Renal cortical epithelial cell (primary cell): ENCODE measurements at regions not wholly inside any gene's neighbourhood (a gene's known extent, or its start where the extent isn't known, plus 50 kb on each side); places are given as distances from the start of the nearest gene placed in this dataset.
"Not testable (repeated sequence)": the region's sequence is repeated elsewhere in the genome, so short reads cannot be mapped to it uniquely, and the experiment has no call there.

Source experiments
- DNase-seq: peaks from one replicate; pipeline ENCODE4 v3.0.0-alpha.2; 2011; ENCODE audit warnings: low read depth

DNA sequence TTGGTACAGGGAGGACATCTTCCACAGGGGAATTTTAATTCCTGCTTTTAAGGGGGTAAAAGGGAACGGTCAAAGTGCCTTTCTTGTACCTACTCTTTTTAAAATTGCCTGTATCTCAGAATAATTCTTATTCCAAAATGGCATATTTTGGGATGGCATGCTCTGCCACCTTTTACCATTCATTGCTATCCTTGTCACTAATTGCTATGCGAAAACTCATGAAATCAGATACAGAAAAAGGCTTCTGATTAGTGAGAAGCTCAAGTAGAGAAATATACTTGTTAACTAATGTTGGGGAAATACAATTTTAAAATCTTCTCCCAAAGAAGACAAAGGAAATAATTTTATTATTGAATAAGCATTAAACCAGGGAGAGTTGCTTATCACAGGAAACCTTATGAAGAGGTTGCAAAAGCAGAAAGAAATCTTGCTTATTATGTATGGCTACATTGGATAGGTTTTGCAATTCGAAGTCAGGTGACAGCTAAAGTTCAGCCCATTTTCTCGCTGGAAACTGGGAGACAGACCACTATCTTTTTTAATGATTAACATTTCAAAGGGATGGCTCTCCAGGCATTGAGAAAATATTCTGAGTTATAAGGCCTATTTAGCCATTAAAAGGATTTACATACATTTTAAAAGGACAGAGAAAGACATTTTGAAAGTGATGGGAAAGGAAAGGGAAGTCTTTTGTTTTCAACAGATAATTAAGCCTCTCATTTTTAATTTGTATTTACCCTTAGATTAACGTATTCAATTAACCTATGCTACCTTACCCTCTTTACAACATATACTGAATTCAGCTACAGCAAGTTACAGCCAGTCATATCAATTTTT lies 110.3 kb upstream of the PRSS16 start:
- peak; percentile 18 for DNase-seq

GRCh38 chr6:27138406-27138805 lies 109.1 kb upstream of the PRSS16 start:
- no peak for DNase-seq

GRCh38 chr6:27138837-27139755 lies 108.4 kb upstream of the PRSS16 start:
- peak; percentile 48 for DNase-seq

DNA sequence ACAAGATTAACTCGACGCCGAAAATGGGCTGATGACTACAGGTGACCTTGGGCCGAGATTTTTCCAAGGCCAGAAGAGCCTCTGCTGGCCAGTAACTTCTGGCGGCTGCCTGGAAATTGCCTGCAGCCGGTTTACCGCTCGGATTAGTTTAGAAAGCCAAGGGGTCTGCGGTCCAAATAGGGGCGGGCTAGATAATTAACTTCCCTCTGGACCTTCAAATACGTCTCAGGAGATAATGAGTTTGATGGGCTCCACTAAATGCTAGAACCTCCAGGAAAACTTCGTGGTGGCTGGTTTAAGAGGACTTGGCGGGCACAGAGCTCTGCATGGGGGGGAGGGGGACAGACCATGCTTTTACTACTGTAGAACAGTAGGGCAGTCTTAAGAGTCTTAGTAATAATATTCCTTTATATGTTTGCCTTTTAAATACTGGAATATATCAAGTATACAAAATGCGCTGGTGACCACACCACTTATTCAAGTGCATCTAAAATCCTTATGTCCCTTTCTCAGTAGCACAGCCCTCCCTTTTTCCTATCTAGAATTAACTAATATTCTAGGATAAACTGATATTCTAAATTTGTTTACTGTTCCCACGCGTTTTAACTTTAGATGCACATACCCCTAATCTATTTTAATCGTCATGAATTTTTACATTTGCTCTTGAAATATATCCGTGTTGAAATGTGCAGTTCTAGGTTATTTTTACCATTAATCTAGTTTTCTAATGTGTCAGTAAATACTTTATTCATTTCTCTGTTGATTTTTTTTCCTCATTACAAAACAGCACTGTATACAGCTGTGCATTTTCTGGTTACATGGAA lies 107.5 kb upstream of the PRSS16 start:
- peak; percentile 9 for DNase-seq

- no peak for DNase-seq
Observed at GRCh38 chr6:27140999-27141528, 106.4 kb upstream of the PRSS16 start.

DNA sequence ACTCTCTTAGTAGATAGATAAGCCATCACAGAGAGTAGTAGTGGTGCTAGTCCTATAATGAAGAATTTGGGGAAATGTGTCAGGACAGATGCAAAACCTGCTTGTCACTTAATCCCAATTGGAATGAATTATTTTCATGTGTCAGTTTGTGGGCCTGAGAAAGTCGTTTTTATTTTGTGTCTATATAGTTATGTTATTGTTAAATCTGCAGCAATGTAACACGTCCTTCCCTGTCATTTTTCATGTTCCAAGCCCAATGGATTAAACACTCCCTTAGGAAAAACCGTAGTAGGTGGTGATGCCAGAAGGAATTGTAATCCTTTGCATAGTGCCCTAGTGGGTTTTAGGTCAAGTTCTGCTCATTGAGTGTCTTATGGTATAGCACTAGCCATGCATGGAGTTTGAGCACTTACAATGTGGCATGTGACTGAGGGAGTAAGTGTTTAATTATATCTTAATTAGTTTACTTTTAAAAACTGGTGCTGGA lies 105.9 kb upstream of the PRSS16 start:
- no peak for DNase-seq

DNA sequence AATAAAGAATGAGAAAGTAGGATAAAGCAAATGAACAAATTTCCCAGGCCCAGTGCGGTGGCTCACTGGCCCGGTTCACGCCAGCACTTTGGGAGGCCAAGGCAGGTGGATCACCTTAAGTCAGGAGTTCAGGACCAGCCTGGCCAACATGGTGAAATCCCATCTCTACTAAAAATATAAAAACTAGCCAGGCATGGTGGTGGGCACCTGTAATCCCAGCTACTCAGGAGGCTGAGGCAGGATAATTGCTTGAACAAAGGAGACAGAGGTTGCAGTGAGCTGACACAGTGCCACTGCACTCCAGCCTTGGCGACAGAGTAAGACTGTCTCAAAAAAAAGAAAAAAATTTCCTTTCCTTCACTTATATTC lies 104.5 kb upstream of the PRSS16 start:
- not testable (repeated sequence) for DNase-seq

- no peak for DNase-seq
Observed at GRCh38 chr6:27143474-27144026, 104.0 kb upstream of the PRSS16 start.

DNA sequence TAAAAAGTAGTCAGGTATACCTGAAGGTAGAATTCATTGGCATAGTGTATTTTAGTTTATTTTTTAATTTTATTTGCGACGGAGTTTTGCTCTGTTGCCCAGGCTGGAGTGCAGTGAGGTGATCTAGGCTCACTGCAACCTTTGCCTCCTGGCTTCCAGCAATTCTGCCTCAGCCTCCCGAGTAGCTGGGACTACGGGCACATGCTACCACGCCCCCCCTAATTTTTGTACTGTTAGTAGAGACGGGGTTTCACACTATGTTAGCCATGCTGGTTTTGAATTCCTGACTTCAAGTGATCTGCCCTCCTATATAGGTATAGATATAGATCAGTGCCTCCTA lies 102.8 kb upstream of the PRSS16 start:
- DNase-seq: no peak

DNA sequence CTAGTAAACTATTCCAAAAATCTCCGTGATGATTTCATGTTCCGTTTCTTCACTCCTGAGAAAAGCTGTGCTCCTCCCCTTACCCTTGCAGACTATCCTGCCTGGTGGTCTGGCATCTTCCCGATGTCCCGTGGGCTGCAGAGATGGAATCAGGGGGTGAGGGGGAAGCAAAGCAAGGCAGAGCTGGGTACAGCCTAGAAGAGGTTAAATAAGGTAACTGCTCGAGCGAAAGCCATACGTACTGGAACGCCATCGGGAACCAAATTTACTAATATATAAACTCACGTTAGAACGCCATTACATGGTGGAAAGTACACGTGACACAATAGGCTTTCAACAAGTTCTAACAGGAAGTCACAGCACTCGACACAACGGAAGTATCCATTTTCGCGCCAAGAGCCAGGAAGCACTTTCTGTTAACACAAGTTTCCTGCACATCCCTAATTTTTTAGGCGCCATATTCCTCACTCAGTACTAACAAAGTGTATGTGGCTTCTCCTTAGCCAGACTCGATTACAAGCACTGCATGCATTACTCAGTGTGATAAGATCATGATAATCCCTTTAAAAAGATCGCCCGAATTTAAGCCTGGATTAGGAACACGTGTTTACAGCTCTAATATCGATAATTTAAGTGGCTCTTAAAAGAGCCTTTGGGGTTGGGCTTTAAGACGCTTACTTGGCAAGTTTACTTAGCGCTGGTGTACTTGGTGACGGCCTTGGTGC lies 101.6 kb upstream of the PRSS16 start:
- DNase-seq: peak; percentile 90

DNA sequence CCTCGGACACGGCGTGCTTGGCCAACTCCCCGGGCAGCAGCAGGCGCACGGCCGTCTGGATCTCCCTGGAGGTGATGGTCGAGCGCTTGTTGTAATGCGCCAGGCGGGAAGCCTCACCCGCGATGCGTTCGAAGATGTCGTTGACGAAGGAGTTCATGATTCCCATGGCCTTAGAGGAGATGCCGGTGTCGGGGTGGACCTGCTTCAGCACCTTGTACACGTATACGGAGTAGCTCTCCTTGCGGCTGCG lies 101.1 kb upstream of the PRSS16 start:
- DNase-seq: not testable (repeated sequence)

GRCh38 chr6:27146706-27147505 lies 100.6 kb upstream of the PRSS16 start:
- DNase-seq: peak; percentile 100

DNA sequence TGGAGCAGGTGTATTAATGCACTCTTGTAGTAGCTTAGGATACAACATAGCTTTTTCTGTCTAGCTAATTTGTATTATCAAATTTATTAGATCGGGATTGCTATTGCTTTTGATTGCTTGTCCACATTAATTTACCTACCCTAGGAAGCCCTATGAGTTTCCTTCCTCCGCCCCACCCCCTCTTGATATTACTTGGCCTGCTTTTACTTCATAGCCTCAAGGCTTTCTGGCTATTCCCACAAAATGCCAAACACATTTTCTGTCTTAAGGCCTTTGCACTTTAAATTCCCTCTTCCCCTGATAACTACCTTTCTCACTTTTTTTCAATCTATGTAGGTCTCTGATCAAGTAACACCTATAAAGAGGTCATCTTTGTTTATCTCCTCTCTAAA lies 99.1 kb upstream of the PRSS16 start:
- DNase-seq: no peak

- no peak for DNase-seq
Observed at GRCh38 chr6:27149150-27149549, 98.4 kb upstream of the PRSS16 start.

DNA sequence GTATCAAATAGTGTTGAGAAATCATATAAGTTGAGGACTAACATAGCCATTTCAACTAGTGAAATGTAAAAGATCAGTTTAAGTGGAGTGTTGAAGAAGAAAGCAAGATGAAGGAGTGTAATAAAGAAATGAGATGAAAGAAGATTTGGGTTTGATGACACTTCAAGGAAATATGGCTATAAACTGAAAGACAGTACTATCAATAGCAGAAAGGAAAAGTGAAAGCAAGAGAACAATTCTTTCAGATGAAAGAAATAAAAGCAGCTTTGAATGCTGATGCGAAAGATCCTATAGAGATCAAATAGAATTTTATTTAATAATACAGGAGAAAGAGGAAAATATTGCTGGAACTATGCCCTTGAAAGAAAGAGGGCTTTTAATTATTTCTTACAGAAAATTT lies 92.8 kb upstream of the PRSS16 start:
- DNase-seq: no peak

GRCh38 chr6:27156874-27157458 lies 90.5 kb upstream of the PRSS16 start:
- no peak for DNase-seq

GRCh38 chr6:27157459-27158315 lies 89.8 kb upstream of the PRSS16 start:
- peak; percentile 27 for DNase-seq

DNA sequence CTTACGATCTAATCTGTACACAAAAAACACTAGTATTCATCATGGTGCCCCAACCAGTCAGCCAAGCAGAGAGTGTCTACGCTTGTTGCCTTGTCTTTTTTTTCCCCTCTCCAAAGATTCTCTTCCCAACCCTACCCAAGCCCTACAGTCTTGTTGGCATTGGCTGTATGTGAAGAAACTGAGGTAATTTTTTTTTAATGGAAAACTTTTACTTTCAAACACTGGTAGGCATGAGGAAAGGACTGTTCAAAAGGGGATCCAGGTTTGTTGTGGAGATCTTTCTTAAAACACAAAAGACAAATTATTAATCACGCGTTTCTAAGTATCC lies 89.2 kb upstream of the PRSS16 start:
- DNase-seq: no peak

GRCh38 chr6:27159725-27160124 lies 87.8 kb upstream of the PRSS16 start:
- DNase-seq: no peak
